DND-41 (cell line): ENCODE measurements at regions not wholly inside any gene's neighbourhood (a gene's known extent, or its start where the extent isn't known, plus 50 kb on each side); places are given as distances from the start of the nearest gene placed in this dataset.

Source experiments
- EZH2 ChIP-seq: IDR thresholded peaks from 3 replicates; pipeline ENCODE4 v1.6.1; 2012; ENCODE audit warnings: borderline replicate concordance, low read depth, mild to moderate bottlenecking, moderate library complexity, low read length, inconsistent platforms; ENCODE audit not compliant: severe bottlenecking
- TF ChIP-seq, protein P1 (sequence below): IDR thresholded peaks from 2 replicates; pipeline ENCODE4 v1.5.1; 2012; ENCODE audit warnings: borderline replicate concordance, low read length, moderate library complexity, mild to moderate bottlenecking; ENCODE audit not compliant: poor library complexity, severe bottlenecking; ENCODE audit errors: extremely low read depth

DNA sequence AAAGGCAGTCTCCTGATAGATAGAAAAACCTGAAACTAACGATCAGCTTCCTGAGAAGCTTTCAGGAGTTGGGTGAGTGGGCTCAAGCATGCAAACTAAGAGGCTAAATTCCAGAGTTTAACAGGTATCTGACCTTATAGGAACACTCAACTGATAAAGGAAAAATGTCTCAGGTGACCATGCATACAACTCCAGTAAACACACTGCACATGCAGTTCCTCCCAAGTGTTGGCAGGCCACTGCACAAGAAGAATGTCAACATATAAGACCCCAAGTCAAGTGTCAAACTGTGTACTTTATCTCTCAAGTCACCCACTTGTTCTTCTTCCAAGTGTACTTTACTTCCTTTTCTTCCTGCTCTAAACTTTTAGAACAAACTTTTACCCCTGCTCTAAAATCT lies 981.2 kb downstream of the FAM133A start:
- TF ChIP-seq, protein P1, sequence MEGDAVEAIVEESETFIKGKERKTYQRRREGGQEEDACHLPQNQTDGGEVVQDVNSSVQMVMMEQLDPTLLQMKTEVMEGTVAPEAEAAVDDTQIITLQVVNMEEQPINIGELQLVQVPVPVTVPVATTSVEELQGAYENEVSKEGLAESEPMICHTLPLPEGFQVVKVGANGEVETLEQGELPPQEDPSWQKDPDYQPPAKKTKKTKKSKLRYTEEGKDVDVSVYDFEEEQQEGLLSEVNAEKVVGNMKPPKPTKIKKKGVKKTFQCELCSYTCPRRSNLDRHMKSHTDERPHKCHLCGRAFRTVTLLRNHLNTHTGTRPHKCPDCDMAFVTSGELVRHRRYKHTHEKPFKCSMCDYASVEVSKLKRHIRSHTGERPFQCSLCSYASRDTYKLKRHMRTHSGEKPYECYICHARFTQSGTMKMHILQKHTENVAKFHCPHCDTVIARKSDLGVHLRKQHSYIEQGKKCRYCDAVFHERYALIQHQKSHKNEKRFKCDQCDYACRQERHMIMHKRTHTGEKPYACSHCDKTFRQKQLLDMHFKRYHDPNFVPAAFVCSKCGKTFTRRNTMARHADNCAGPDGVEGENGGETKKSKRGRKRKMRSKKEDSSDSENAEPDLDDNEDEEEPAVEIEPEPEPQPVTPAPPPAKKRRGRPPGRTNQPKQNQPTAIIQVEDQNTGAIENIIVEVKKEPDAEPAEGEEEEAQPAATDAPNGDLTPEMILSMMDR: no peak
- no peak for TF ChIP-seq EZH2
